GM12878 (cell line): ENCODE measurements at regions not wholly inside any gene's neighbourhood (a gene's known extent, or its start where the extent isn't known, plus 50 kb on each side); places are given as distances from the start of the nearest gene placed in this dataset.
A peak's percentile ranks its signal among the peaks of the same experiment; 100 is the strongest.

Experiments used
- ATAC-seq: fragments of 200-7000 bp; cut with Tn5 transposase; 3 replicates; pipeline ENCODE4 v1.9.1; 2020; ENCODE audit warnings: mild to moderate bottlenecking, moderate library complexity
- BruUV-seq: library from RNA; stranded (reverse); fragments of 400-500 nt; replicated peaks from 2 replicates; lab custom pipeline; 2021; lab: Mats Ljungman, UMichigan
- CTCF ChIA-PET: fragments of 300-600 bp; sonication (Branson Sonifier 250); formaldehyde crosslinking; extraction: SDS; loops from one replicate; lab custom pipeline; 2021; ENCODE audit warnings: inconsistent platforms; lab: Yijun Ruan, JAX
- POLR2A ChIA-PET: fragments of 350-600 bp; formaldehyde crosslinking; extraction: SDS; loops from one replicate; lab custom pipeline; 2021; ENCODE audit warnings: inconsistent platforms; lab: Charles Lee
- RAD21 ChIA-PET: fragments of 300-600 bp; sonication (Branson Sonifier 250); formaldehyde crosslinking; loops from one replicate; lab custom pipeline; 2023; ENCODE audit warnings: antibody characterized with exemption; ENCODE audit not compliant: unreplicated experiment; lab: Charles Lee
- SMC1A ChIA-PET: fragments of 300-600 bp; sonication (Branson Sonifier 250); formaldehyde crosslinking; loops from one replicate; lab custom pipeline; 2023; ENCODE audit not compliant: unreplicated experiment, uncharacterized antibody; lab: Charles Lee
- DNase-seq: peaks from one replicate; pipeline ENCODE4 v3.0.0-alpha.2; 2011; ENCODE audit warnings: low read depth, low spot score
- FAIRE-seq: peaks from 3 replicates; lab custom pipeline; 2011; peaks lifted over from hg19 to GRCh38; lab: Jason Lieb, UNC
- H2AFZ ChIP-seq: 2 replicates; pipeline ENCODE4 v1.6.0; 2011; ENCODE audit warnings: low read depth, low read length, control low read depth; ENCODE audit not compliant: control insufficient read depth
- H3K27ac ChIP-seq: 2 replicates; pipeline ENCODE4 v1.5.1; 2011; ENCODE audit warnings: control low read depth; ENCODE audit not compliant: control insufficient read depth, insufficient read depth
- H3K27me3 ChIP-seq, 2 experiments: replicated peaks in 1 of 2; 2 replicates each; pipeline versions ENCODE4 v1.6.0 to v1.6.1; 2011; ENCODE audit warnings: low read length in 1 of 2; ENCODE audit not compliant: control insufficient read depth in 2 of 2, insufficient read depth in 2 of 2
- H3K36me3 ChIP-seq, 2 experiments: 2 replicates each; pipeline ENCODE4 v1.5.1; 2011; ENCODE audit warnings: low read length in 1 of 2; ENCODE audit not compliant: control insufficient read depth in 2 of 2, insufficient read depth in 2 of 2
- H3K4me1 ChIP-seq: 2 replicates; pipeline ENCODE4 v1.6.1; 2011; ENCODE audit warnings: mild to moderate bottlenecking, low read length, moderate library complexity, mixed read lengths; ENCODE audit not compliant: control insufficient read depth, insufficient read depth
- H3K4me2 ChIP-seq: 2 replicates; pipeline ENCODE4 v1.6.0; 2011; ENCODE audit warnings: control low read depth; ENCODE audit not compliant: control insufficient read depth, insufficient read depth
- H3K4me3 ChIP-seq: fragments of 200-600 bp; sonication (generic); 2 replicates; pipeline ENCODE4 v1.5.1; 2016
- H3K79me2 ChIP-seq: 2 replicates; pipeline ENCODE4 v1.6.0; 2011; ENCODE audit warnings: low read length; ENCODE audit not compliant: control insufficient read depth, insufficient read depth
- H3K9ac ChIP-seq: 2 replicates; pipeline ENCODE4 v1.8.0; 2011; ENCODE audit warnings: low read length, control low read depth, mixed read lengths; ENCODE audit not compliant: control insufficient read depth, insufficient read depth
- H3K9me3 ChIP-seq: replicated peaks from 3 replicates; pipeline ENCODE4 v1.5.1; 2011; ENCODE audit warnings: mild to moderate bottlenecking, low read length; ENCODE audit not compliant: control insufficient read depth, insufficient read depth
- H4K20me1 ChIP-seq: 2 replicates; pipeline ENCODE4 v1.6.0; 2011; ENCODE audit not compliant: control insufficient read depth, insufficient read depth
- BCLAF1 ChIP-seq: fragments of 450-650 bp; IDR thresholded peaks from 2 replicates; pipeline ENCODE4 v1.6.1; 2017; ENCODE audit warnings: antibody characterized with exemption, mild to moderate bottlenecking, moderate library complexity
- CHD4 ChIP-seq: fragments of 200-600 bp; sonication (generic); IDR thresholded peaks from 2 replicates; pipeline ENCODE4 v1.6.1; 2016; ENCODE audit warnings: mild to moderate bottlenecking
- CREB1 ChIP-seq: IDR thresholded peaks from 2 replicates; pipeline ENCODE4 v1.6.1; 2012; ENCODE audit warnings: low read depth, mild to moderate bottlenecking, inconsistent platforms
- DPF2 ChIP-seq: fragments of 450-650 bp; IDR thresholded peaks from 2 replicates; pipeline ENCODE4 v1.6.1; 2017; ENCODE audit warnings: mild to moderate bottlenecking
- FOXM1 ChIP-seq: IDR thresholded peaks from 2 replicates; pipeline ENCODE4 v1.6.1; 2012; ENCODE audit warnings: low read depth, mild to moderate bottlenecking, inconsistent platforms, low read length, moderate library complexity
- GATAD2B ChIP-seq: fragments of 450-650 bp; conservative IDR thresholded peaks from 2 replicates; pipeline ENCODE4 v1.6.1; 2017; ENCODE audit warnings: low read depth, mild to moderate bottlenecking, moderate library complexity
- NBN ChIP-seq: fragments of 450-650 bp; IDR thresholded peaks from 2 replicates; pipeline ENCODE4 v1.6.1; 2016
- NFXL1 ChIP-seq: fragments of 450-650 bp; IDR thresholded peaks from 2 replicates; pipeline ENCODE4 v1.6.1; 2017; ENCODE audit warnings: antibody characterized with exemption, mild to moderate bottlenecking, borderline replicate concordance
- NR2F1 ChIP-seq: fragments of 450-650 bp; conservative IDR thresholded peaks from 2 replicates; pipeline ENCODE4 v1.6.1; 2017; ENCODE audit warnings: mild to moderate bottlenecking
- RFX5 ChIP-seq: IDR thresholded peaks from 2 replicates; pipeline ENCODE4 v1.6.1; 2011; ENCODE audit warnings: low read depth, low read length, improper control_type of control experiment
- SREBF2 ChIP-seq: IDR thresholded peaks from 2 replicates; pipeline ENCODE4 v1.6.1; 2012; ENCODE audit warnings: mild to moderate bottlenecking, low read length
- SRF ChIP-seq, 2 experiments: IDR thresholded peaks; 2 replicates each; pipeline ENCODE4 v1.6.1; 2011; ENCODE audit warnings: low read depth in 2 of 2, low read length in 2 of 2, mild to moderate bottlenecking in 1 of 2, moderate library complexity in 1 of 2
- TCF7 ChIP-seq: IDR thresholded peaks from 2 replicates; pipeline ENCODE4 v1.6.1; 2014; ENCODE audit warnings: antibody characterized with exemption, borderline replicate concordance
- USF2 ChIP-seq: IDR thresholded peaks from 2 replicates; pipeline ENCODE4 v1.6.1; 2011; ENCODE audit warnings: low read depth, low read length, improper control_type of control experiment, borderline replicate concordance
- WGBS: methylation state at CpG from one replicate; pipeline ENCODE4 v1.1.6; 2016; ENCODE audit warnings: low lambda C conversion rate; ENCODE audit not compliant: insufficient replicate concordance, insufficient coverage; ENCODE audit errors: missing lambda C conversion rate; 5-methylcytosine and 5-hydroxymethylcytosine counted together
- in situ Hi-C: fragments of 300-500 bp; cut with MboI; formaldehyde crosslinking; loops from 9 replicates; pipeline ENCODE4 v1.14.3; 2018; ENCODE audit warnings: mixed read lengths
- intact Hi-C: fragments of 100-400 bp; cut with micrococcal nuclease; formaldehyde crosslinking; loops from one replicate; pipeline ENCODE4 v1.14.2; 2022; ENCODE audit not compliant: unreplicated experiment
- TF ChIP-seq, protein P1 (sequence below), 3 experiments: IDR thresholded peaks in 2 of 3; conservative IDR thresholded peaks in 1 of 3; 2 replicates each; pipeline ENCODE4 v1.5.1; 2011; ENCODE audit warnings: low read depth in 3 of 3, low read length in 3 of 3, mild to moderate bottlenecking in 3 of 3, control low read depth in 2 of 3, moderate library complexity in 2 of 3, inconsistent platforms in 1 of 3, mixed read lengths in 1 of 3; ENCODE audit not compliant: control insufficient read depth in 2 of 3, insufficient read depth in 1 of 3; ENCODE audit errors: extremely low read depth in 1 of 3

- no peaks in the 10 kb centered on the region for H4K20me1 ChIP-seq
- ATAC-seq (no peak), DNase-seq (no peak), FAIRE-seq (peak; percentile 18)
- RAD21 ChIA-PET: no interaction called here
- H3K9ac ChIP-seq: no peak overlapping the region
- CTCF ChIA-PET: no interaction called here
- intact Hi-C loops (no loop called here), in situ Hi-C loops (loop anchor here (25.0 kb wide), 1 partner anchor 1226 kb away; no protein-coding TSS in a partner anchor)
- no peaks in the 10 kb centered on the region for H3K36me3 ChIP-seq
- no peak overlapping the region for H3K4me3 ChIP-seq
- POLR2A ChIA-PET: no interaction called here
- H3K4me1 ChIP-seq: no peaks in the 10 kb centered on the region
- no TSS peak for BruUV-seq
- TF ChIP-seq USF2 (no peak), NBN (no peak), NR2F1 (no peak), SREBF2 (no peak), DPF2 (no peak), RFX5 (no peak), SRF (IDR thresholded peaks at IDR 0.05; ENCODE audit: low read depth in 2 of 2, low read length in 2 of 2) (no peak), GATAD2B (no peak), CHD4 (no peak), FOXM1 (no peak), NFXL1 (no peak), TCF7 (no peak), CREB1 (no peak), BCLAF1 (no peak)
- TF ChIP-seq, protein P1, sequence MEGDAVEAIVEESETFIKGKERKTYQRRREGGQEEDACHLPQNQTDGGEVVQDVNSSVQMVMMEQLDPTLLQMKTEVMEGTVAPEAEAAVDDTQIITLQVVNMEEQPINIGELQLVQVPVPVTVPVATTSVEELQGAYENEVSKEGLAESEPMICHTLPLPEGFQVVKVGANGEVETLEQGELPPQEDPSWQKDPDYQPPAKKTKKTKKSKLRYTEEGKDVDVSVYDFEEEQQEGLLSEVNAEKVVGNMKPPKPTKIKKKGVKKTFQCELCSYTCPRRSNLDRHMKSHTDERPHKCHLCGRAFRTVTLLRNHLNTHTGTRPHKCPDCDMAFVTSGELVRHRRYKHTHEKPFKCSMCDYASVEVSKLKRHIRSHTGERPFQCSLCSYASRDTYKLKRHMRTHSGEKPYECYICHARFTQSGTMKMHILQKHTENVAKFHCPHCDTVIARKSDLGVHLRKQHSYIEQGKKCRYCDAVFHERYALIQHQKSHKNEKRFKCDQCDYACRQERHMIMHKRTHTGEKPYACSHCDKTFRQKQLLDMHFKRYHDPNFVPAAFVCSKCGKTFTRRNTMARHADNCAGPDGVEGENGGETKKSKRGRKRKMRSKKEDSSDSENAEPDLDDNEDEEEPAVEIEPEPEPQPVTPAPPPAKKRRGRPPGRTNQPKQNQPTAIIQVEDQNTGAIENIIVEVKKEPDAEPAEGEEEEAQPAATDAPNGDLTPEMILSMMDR (IDR thresholded peaks at IDR 0.05 in 2 of 3, conservative IDR thresholded peaks at IDR 0.05 in 1 of 3; ENCODE audit: control insufficient read depth in 2 of 3, extremely low read depth in 1 of 3, insufficient read depth in 1 of 3, low read depth in 3 of 3, low read length in 3 of 3): no peak
- H3K4me2 ChIP-seq: no peak overlapping the region
- SMC1A ChIA-PET: no interaction called here
- no peaks in the 10 kb centered on the region for H3K79me2 ChIP-seq
- H3K27ac ChIP-seq: no peak overlapping the region
- H3K27me3 ChIP-seq: no peaks in the 10 kb centered on the region
- H3K9me3 ChIP-seq: no peaks in the 10 kb centered on the region
- WGBS: 10% methylated on average over 5 of the region's 5 CpGs
- no peak overlapping the region for H2AFZ ChIP-seq
Measured at GRCh38 chr18:2087877-2088673, 483.2 kb downstream of the METTL4 start.
